GM18507 (cell line): ENCODE measurements at regions not wholly inside any gene's neighbourhood (a gene's known extent, or its start where the extent isn't known, plus 50 kb on each side); places are given as distances from the start of the nearest gene placed in this dataset.

Experiments used
- DNase-seq: peaks from one replicate; pipeline ENCODE4 v3.0.0; 2011; ENCODE audit warnings: low read depth; ENCODE audit not compliant: insufficient read length; ENCODE audit errors: extremely low spot score
- FAIRE-seq: peaks from 2 replicates; lab custom pipeline; 2011; peaks lifted over from hg19 to GRCh38; lab: Jason Lieb, UNC

GRCh38 chr6:134495203-134495889 lies 177.4 kb upstream of the SGK1 start:
- FAIRE-seq (no peak), DNase-seq (no peak)

GRCh38 chr6:134493789-134494188 lies 175.9 kb upstream of the SGK1 start:
- no peak for DNase-seq
- FAIRE-seq: peak; percentile 59

- no peak for DNase-seq
- FAIRE-seq: no peak
Measured at GRCh38 chr6:134491477-134491876, 173.6 kb upstream of the SGK1 start.

- FAIRE-seq: no peak
- no peak for DNase-seq
Measured at GRCh38 chr6:134482593-134483270, 164.8 kb upstream of the SGK1 start.

- FAIRE-seq (no peak), DNase-seq (no peak)
Measured at GRCh38 chr6:134481966-134482365, 164.1 kb upstream of the SGK1 start.

- FAIRE-seq (no peak), DNase-seq (no peak)
Measured at GRCh38 chr6:134480593-134480992, 162.7 kb upstream of the SGK1 start.

GRCh38 chr6:134478764-134479399 lies 161.0 kb upstream of the SGK1 start:
- no peak for FAIRE-seq

GRCh38 chr6:134477991-134478635 lies 160.2 kb upstream of the SGK1 start:
- FAIRE-seq: no peak
- no peak for DNase-seq

More at GRCh38 chr6:134478764-134479399, 161.0 kb upstream of the SGK1 start:
- DNase-seq: no peak

- FAIRE-seq: no peak
Measured at GRCh38 chr6:134474955-134475354, 157.0 kb upstream of the SGK1 start.

GRCh38 chr6:134472661-134473060 lies 154.7 kb upstream of the SGK1 start:
- DNase-seq: no peak
- no peak for FAIRE-seq

More at GRCh38 chr6:134474955-134475354, 157.0 kb upstream of the SGK1 start:
- DNase-seq: no peak

- DNase-seq (no peak), FAIRE-seq (no peak)
Measured at GRCh38 chr6:134472046-134472445, 154.1 kb upstream of the SGK1 start.

- DNase-seq (no peak), FAIRE-seq (no peak)
Measured at GRCh38 chr6:134470457-134470975, 152.6 kb upstream of the SGK1 start.

GRCh38 chr6:134469702-134470456 lies 152.0 kb upstream of the SGK1 start:
- FAIRE-seq (no peak), DNase-seq (no peak)

- DNase-seq (no peak), FAIRE-seq (no peak)
Measured at GRCh38 chr6:134468633-134469032, 150.7 kb upstream of the SGK1 start.

- FAIRE-seq (no peak), DNase-seq (no peak)
Measured at GRCh38 chr6:134467620-134468019, 149.7 kb upstream of the SGK1 start.

GRCh38 chr6:134466771-134467525 lies 149.0 kb upstream of the SGK1 start:
- FAIRE-seq: no peak
- no peak for DNase-seq

GRCh38 chr6:134464690-134465411 lies 146.9 kb upstream of the SGK1 start:
- FAIRE-seq (no peak), DNase-seq (no peak)
